Dermis blood vessel endothelial cell (primary cell): ENCODE measurements at regions not wholly inside any gene's neighbourhood (a gene's known extent, or its start where the extent isn't known, plus 50 kb on each side); places are given as distances from the start of the nearest gene placed in this dataset.

Source experiments
- DNase-seq: peaks from one replicate; pipeline ENCODE4 v3.0.0; 2010

DNA sequence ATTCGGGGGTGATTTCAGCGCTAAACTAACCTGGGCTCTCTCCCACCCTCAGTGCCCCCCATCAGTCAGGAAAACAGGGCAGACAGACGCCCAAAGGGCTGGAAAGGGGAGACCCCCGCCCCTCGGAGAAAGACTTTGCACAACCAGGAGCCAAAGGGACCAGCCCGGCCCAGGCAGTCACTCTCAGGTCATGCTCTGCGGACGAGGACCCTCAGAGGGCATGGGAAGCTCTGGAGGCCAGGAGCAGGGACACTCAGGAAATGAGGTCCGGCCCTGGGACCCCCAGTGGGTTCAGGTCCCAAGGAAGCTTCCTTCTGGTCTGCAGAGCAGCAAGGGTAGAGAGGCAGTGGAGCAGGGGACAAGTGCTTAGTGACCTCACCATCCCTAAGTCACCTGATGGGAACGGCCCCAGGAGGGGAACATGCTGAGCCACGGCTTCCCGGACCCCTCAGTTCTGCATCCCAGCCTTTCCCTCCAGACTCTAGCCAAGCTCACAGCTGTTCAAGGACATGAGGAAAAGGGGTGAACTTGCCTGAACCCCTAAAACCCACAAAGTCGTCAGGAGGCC lies 88.0 kb upstream of the GPC1 start:
- no peak for DNase-seq

DNA sequence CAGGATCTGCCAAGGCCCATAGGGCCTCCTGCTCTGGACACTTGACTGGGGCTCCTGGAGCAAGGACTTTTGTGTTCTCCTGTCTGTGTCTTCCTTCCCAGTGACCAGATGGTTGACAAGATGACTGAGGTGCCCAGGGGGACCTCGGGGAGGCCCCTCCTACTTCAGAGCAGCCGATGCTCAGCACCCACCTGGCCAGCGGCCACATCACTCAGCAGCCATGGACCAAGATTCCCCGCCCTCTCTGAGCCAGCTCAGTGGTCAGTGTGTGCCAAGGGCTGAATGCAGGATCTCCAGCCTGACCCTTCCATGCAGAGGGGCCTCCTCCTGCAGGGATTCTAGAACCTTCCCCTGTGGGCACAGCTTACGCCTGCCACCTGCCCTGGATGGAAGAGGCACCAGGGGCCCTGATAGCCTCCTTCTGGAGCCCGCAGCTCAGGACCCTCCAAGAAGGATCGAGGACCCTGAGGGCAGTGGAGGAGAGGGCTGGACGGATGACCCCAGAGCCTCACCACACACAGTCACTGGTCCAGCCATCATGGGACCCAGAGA lies 87.4 kb upstream of the GPC1 start:
- DNase-seq, result no peak

DNA sequence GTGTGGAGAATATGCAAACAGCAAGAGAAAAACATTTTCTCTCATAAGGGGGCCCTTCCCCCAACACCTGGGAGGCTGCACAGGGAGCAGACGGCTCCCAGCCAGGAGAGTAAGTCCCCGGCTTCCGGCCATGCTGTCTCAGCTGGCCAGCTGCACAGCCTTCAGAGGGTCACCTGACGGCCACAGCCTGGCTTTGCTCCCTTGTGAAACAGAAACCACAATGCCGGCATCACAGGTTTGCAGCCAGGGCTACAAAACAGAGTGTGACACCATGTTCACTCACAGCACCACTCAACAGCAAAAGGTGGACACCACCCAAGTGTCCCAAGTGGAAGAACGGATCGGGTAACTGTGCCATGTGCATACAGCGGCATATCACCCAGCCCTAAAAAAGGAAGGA lies 86.9 kb upstream of the GPC1 start:
- no peak for DNase-seq

DNA sequence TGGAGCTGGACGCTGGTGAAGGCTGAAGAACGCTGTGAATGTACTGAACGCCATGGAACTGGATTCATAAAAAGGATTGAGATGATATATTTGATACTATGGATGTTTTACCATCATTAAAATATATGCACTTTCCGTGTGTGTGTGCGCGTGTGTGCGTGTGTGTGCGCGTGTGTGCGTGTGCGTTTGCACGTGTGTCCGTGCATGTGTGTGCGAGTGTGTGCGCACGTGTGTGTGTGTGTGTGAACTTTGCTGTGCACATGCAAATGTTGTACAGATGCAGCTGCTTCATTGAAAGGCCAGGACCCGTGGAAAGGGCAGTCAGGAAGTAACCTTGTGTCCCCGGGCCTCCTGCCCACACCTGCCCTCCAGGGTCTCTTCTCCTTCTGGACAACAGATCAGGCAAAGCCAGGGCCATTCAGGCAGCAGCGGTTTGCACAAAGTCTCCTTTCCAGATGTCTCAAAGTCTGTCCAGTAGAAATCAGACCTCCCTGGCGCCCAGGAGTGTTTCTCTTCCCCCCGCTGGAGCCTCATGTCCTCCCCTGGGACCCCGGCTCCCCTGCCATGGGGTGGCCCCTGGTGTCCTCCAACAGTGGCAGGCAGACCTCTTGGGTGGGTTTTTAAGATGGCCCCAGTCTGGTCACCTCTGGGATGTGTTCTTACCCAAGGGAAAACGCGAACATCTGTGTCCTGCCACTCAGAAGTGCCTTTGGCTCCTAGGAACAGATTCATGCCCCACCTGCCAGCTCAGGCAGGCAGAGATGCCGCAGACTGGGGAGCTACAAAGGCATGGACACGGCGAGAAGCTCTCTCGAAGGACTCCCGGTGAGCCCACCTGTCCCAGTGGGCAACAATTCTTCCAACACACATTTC lies 86.1 kb upstream of the GPC1 start:
- DNase-seq, result no peak

DNA sequence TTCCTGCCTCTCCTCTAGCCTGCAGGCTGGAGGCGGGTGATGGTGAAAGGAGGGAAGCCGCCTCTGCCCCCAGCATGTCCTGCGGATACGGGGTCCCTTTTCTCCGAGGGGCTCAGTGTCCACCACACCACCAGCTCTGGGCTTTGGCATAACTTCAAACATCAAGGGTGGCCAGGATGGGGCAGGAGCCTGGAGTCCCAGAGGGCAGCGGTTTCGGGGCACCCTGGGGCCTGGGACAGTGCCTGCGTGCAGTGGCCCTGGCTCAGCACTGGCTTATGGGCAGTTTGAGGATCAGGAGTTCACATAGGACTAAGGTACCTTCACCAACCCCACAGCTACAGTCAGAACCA lies 85.5 kb upstream of the GPC1 start:
- no peak for DNase-seq

DNA sequence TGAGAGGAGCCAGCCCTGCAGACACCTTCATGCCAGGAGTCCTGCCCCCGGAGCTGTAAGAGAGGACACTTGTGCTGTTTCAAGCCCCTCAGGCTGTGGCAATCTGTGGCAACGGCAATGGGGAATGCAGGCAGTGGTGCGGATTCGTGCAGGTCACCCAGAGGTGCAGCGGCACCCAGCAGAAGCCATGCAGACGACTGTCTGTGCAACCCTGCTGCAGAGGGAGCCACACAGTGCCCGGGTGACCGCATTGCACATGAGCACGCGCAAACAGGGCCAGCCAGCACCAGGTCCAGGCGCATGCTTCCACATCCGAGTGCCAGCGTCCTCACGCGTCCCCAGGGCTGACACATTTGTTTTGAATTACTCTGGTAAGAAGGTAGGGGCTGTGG lies 84.8 kb upstream of the GPC1 start:
- DNase-seq, result no peak

DNA sequence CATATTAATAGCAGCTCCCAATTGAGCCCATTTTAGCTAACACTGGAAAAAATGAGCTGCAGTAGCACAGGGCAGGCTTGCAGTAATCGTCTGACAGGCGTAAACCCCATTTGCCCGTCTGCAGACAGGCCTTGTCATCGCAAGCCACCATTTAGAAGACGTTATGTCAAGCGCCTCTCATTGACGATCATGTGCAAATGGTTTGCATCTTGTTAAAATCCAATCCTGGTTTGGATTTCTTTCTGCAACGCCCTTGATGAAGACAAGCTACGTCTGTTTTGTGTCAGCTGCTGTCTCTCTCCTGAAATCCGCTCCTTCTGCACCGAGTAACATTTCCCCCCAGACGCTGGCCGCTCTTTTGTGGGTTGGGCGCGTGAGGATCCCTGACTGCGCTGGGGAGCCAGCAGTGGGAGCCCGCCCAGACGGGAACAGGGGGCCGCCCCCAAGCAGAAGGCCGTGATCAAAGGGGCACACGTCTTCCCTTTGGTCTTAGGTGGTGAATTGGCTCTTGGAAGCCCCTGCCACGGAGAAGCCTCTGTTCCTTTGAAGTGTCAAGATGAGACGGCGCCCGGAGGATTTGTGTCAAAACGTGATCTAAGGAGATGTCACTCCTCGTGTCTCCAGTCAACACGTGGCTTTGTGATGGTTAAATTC lies 84.2 kb upstream of the GPC1 start:
- no peak for DNase-seq

DNA sequence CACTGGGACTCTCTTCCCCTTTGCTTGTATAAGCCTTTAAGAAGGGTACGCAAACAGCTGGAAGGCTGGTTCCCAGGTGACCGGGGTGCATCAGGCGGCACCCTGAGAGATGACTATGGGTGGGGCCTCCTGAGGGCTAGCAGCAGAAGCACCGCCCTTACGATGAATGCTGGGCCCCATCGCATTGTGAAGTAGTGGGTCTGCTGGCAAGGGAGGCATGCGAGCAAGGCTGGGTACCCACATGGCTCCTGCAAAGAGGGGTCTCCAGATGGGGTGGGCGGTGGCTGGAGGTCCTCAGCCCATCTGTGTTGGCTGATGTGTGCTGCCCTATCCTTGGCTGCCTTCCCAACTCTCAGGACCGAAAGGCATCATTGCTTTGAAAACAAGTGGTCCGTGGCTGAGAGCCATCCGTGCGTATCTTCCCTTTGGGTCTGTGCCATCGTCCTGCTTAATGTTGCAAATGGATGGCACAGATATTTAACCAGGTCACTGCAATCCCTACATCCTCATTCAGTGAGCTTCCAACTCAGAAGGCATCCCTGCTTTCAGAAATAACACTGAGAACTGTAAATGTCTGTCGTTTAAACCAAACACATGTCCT lies 83.5 kb upstream of the GPC1 start:
- no peak for DNase-seq

DNA sequence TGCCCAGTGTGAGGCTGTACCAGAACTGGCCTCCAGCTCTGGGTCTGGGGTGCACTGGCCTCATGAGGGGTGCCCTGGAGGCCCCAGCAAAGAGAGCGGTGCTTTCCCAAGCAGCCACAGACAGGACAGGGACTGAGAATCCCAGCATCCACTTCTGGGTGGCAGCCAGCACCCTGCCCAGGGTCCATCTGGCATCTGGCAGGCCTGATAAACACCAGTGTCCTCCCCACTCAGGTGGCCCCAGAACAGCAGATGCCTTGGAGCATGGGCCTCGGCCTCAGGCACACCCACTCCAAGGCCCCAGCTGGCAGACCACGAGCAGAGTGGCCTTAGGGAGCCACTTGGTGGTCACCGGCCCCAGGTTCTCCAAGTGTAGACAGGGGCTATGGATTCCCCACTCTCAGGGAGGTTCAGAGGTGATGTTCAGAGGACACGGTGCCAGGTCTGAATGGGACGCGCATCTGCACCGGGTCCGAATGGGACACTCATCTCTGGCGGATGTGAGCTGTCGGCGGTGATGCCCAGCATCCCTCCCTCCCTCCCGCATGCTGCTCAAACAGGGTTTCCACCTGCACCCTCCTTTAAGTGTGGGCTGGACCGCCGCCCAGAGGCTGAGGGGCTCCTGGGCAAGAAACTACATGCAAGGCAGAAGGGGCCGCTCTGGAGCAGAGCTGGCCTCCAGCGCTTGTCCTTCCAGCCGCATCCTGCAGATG lies 82.2 kb upstream of the GPC1 start:
- DNase-seq, result no peak

DNA sequence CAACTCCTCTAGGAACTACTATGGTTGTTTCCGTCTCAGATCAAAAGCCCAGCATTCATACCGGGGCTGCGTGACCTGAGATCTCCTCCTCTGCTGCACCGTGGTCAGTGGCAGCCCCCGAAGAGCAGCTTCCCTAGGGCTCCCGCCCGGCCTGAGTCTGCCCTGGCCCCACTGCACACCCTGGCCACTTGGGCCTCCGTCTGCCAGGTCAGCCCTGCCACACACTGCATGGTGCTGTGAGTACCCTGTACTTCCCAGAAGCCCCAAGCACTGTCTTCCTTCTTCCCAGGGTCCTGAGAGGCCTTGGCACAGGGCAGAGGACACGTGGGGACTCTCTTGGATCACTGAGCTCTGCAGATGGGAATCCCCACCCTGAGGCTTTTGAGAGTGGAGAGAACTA lies 81.5 kb upstream of the GPC1 start:
- DNase-seq, result no peak

DNA sequence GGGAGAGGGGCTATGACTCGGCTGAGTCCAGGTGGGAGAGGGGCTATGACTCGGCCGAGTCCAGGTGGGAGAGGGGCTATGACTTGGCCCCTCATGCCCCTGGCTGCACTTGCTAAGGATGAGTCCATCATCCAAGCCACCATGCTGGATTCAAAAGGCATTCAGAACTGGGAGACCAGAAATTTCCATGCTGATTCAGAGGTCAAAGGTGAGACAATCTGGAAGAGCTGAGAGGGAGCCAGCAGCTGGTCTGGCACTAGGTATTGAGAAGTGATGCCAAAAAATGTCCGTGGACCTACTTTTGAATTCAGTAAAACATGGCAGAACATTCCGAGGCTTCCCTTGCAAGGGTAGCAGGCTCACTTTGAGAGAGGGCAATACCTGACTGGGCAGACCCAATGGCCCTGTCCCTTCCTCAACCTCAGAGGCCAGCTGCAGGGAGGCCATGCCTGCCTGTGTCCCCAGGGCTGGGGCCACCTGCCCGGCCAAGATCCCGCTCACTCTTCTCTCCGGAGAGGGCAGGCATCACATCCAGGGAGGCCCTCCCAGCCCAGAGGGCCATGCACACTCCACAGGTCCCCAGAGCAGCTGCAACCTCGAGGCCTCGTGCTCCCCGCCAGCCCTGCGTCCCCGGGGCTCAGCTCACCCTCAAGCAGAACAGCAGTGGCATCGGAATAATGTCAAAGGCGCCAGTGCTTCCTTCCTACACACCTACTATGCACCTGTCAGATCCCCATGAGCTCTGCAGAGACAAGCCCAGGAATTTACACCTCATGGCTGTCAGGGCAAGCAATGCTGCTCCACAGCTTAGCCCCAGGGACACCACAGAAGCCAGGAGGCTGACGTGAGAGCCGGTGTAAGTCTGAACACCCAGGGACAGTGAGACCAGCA lies 80.2 kb upstream of the GPC1 start:
- peak; percentile 36 for DNase-seq

DNA sequence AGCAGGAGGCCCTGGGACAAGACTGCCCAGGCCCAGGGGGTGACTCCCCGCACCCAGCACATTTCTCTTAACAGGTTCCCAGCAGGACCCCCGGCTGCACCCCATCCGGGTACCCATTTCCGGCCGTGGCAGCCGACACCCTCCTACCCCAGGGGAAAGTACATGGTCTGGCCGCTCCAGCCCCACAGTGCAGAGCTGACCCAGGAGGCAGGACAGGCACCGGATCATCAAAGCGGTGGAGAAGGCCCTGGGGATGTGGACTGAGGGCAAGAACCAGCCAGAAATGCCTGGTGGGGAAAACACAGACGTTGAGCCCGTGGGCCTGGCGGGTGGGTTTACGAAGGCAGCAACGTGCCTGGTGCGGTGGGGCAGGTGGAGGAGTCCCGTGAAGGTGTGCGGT lies 79.5 kb upstream of the GPC1 start:
- no peak for DNase-seq

DNA sequence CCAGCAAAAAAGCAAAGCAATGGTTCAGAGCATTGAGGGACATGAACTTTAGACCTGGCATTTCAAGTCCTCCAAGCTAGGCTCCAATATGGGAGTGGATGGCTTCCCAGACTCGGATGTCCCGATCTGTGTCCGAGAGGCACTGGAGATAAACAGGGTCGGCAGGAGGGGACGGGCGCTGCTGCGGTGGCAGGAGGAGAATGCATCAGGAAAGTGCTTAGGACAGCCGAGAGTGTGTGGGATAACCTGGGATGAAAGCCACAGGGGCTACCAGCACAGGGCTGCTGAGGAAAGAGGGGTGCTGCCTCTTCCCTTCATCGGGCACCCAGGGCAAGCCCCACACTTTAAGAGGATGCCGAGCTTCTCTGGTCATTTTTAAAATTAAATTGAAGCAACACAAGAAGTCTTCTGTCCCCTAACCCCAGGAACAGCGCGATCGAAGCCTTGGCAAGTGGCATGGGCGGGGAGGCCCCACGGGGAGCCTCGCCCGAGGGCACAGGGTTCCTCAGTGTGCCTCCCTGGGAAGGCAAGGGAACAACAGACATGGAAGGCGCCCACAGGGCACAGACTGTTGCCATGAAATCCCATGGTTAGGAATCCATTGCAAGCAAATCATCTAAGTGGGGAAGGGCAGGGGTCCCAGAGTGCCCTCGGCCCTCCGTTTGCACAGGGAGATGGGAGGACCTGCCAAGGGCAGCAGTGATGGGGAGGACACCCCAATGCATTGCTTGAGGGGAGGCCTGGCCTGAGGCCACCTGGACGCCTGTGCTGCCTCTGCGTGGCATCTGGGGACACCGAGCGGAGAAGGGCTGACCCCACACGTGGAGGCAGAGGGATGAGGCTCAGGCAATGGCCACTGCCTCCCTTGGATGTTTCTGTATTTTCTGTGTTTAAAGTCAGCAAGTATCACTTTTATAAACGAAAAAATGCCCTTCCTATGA lies 78.5 kb upstream of the GPC1 start:
- no peak for DNase-seq

DNA sequence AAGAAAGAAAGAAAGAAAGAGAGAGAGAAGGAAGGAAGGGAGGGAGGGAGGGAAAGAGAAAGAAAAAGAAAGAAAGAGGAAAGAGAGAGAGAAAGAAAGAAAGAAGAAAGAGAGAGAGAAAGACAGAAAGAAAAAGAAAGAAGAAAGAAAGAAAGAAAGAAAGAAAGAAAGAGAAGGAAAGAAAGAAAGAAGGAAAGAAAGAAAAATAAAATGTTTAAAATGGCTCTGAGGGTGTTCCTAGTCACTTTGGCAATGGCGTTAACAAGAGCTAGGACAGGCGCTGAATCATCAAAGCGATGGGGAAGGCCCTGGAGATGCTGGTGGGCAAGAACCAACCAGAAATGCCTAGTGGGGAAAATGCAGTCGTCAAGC lies 77.8 kb upstream of the GPC1 start:
- no peak for DNase-seq

DNA sequence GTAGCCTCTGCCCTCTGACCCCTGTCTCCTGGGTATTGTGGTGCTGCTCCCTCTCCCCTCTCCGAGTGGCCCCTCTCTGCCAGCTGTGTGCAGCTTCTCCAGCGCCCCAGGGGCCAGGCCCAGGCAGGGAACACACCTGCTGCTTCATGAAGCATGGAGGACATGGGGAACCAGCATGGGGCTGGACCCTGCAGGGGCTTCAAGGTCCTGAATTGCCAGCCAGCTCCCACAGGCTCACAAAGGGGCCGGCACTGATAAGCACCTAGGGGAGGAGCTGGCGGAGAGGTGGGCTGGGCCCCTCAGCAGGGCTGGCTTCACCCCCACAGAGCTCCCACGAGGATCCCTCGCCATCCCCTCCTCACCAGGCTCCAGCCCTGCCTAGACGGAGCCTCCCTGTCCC lies 77.4 kb upstream of the GPC1 start:
- DNase-seq, result no peak

DNA sequence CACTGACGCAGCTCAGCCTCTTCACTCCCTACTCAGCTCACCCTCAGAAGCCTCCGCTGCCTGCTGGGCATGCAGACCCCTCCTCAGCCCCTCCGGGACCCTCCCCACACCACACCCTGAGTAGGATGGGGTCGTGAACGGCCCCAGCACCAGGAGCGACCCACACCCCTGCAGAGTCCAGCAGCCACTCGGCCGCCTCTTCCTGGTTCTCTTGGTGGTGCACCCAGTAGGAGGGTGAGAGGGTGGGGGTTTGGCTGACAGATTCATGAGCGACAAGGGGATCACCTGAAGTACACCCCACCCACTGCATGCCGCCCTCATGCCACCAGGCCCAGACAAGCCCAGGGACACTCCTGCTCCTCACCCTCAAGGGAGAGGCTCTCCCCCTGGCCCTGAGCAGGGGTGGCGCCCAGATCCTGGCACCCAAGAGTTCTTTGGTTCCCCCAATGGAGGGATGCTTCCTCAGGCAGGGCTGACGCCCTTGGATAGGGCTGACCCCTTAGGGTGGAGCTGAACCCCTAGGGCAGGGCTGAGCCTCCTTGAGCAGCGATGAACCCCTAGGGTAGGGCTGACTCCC lies 76.6 kb upstream of the GPC1 start:
- no peak for DNase-seq

DNA sequence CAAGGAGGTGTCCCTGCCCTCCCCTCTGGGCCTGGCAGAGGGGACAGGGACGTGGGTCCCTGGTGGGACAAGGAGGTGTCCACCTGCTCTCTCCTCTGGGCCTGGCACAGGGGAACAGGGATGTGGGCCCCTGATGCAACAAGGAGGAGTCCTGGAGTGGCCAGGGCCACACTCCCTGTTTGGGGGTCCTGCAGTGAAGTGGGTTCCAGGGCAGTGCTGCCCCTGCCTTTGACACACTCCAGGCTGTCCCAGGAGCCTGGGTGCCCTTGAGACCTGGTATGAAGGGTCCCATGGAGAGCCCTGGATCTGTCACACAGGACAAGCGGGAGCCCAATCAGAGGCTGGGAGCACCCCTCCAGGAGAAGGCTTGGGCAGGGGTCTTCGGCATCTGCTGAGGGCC lies 75.8 kb upstream of the GPC1 start:
- DNase-seq, result no peak

DNA sequence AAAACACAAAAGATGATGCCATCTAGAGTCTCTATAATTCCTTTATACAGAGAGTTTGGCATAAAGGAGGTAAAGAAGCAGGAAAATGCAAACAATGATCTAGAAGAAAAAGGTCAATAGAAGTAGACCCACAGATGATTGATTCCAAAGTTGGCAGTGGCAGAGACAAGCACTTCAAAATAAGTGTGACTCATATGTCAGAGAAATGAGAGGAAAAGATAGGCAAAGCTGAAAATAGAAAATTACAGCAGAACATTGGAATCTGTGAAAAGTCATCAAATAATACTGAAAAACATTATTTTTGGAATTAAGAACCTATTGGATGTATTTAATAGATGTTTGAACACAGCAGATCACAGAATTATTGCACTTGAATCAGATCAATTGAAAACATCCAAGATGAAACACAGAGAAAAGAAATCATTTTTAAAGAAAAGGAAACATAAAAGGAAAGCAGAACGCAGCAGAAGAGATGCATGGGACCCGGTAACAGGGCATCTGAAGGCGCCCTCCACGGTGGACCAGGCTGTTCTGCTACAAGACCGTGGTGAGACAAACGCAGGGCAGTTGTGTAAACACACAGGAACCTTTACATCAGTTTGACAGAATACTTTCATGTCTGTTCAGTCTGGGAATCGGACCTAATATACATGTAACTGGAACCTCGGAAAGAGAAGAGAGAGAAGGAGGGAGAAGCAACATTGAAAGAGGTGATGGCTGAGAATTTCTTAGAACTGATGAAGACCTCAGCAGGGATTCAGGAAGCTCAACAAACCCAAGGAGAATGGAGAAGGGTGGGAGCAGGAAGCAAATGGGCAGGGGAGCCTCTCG lies 74.6 kb upstream of the GPC1 start:
- DNase-seq, result no peak

DNA sequence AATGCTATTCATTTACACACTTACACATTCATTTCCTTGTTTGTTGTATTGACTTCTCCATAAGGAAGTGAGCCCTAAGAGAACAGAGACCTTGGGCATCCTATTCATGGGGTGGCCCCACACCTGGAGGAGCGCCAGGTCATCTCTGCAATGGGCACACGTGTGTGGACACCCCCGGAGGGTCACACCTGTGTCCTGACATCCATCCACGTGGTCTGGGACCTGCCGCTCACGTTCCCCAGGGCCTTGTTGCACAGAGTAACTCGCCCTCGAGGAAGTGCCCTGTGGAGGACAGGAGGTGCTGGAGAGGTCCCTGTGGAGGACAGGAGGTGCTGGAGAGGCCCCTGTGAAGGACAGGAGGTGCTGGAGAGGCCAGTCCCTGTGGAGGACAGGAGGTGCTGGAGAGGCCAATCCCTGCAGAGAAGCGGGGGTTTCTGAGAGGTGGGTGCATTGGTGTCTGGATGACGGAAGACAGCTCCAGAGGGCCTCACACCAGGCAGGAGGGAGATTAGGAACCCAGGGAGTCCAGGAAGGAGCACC lies 73.2 kb upstream of the GPC1 start:
- DNase-seq, result no peak
